ENCODE measurements at regions not wholly inside any gene's neighbourhood (a gene's known extent, or its start where the extent isn't known, plus 50 kb on each side); places are given as distances from the start of the nearest gene placed in this dataset.
A peak's percentile ranks its signal among the peaks of the same experiment; 100 is the strongest.

DNA sequence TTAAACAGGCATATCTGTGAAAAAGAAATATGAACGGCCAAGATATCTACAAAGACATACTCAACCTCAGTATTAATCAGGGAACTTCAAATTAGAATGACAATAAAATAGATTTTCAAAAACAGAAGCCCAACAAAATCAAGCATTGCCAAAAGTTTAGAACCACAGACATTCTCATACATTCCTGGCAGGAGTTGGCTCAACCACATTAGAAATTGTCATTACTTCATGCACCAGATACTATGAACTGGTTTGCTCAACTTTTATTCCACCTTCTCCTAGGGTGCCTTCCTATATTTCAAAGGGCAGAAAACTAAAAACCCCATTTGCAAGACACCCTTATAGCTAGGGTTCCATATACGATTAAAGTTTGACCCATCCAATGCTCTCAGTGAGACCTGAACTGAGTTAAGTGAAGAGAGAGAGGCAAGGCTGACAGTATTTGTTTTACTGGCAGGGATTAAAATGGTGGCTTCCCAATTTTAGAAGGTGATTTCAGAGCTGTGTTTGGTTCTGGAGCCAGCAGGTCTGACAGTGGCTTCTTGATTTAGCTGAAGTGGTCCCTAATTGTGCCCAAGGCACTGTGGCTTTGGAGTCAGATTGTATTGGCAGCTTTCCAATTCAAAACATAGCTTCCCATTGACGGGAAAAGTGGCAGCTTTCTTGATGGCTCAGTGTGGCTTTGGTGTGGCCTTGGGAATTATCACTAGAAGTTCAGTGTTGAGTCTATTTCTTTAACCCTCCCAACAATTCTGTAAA lies 77.1 kb upstream of the CDYL start:
- intact Hi-C loops (cut with DNase I), result no loop called here
- no peak overlapping the region for H3K27ac ChIP-seq
- no peaks in the 10 kb centered on the region for H3K9me3 ChIP-seq
- no peaks in the 10 kb centered on the region for H3K36me3 ChIP-seq
- no peak overlapping the region for H3K4me3 ChIP-seq
- TF ChIP-seq, protein P1, sequence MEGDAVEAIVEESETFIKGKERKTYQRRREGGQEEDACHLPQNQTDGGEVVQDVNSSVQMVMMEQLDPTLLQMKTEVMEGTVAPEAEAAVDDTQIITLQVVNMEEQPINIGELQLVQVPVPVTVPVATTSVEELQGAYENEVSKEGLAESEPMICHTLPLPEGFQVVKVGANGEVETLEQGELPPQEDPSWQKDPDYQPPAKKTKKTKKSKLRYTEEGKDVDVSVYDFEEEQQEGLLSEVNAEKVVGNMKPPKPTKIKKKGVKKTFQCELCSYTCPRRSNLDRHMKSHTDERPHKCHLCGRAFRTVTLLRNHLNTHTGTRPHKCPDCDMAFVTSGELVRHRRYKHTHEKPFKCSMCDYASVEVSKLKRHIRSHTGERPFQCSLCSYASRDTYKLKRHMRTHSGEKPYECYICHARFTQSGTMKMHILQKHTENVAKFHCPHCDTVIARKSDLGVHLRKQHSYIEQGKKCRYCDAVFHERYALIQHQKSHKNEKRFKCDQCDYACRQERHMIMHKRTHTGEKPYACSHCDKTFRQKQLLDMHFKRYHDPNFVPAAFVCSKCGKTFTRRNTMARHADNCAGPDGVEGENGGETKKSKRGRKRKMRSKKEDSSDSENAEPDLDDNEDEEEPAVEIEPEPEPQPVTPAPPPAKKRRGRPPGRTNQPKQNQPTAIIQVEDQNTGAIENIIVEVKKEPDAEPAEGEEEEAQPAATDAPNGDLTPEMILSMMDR (IDR thresholded peaks at IDR 0.05), result no peak
- no peaks in the 10 kb centered on the region for H3K4me1 ChIP-seq
- DNase-seq (no peak), ATAC-seq (no peak)
- no peaks in the 10 kb centered on the region for H3K27me3 ChIP-seq (ENCODE audit: low read depth)

DNA sequence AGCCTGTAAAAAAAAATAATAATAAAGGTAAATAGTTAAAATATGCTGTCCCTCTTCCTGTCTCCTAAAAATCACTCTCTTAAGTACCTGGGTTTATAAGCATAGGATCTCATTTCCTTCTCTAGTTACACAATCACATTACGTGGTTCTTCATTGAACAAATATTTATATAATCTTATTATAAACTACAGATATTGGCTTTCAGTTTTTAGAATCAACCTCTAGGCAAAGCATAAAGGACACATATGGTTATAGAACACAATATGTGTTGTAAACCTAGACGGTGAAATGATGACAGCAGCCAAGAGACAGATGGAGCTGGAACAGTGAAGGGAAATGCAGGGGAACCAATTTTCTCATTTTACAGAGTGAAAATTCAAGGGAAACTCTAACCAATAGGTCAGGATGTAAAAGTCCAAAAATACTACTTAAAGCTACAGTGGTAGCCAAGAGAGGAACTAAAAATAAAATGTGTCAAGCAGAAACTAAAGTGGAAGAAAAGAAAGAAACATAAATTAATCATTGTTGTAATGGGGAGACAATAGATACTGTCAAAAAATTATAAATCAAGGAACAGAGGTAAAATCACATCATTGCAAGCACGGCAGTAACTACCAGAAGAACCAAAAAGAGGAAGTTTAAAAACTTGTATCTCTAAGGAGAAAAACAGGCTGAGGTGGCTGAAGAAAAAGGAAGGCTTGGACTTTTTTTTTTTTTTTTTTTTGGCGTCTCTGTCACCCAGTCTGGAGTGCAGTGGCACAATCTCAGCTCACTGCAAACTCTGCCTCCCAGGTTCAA lies 82.8 kb upstream of the CDYL start:
- ATAC-seq, result no peak
- TF ChIP-seq, protein P1 (IDR thresholded peaks at IDR 0.05), result no peak
- intact Hi-C loops (cut with DNase I), result no loop called here

DNA sequence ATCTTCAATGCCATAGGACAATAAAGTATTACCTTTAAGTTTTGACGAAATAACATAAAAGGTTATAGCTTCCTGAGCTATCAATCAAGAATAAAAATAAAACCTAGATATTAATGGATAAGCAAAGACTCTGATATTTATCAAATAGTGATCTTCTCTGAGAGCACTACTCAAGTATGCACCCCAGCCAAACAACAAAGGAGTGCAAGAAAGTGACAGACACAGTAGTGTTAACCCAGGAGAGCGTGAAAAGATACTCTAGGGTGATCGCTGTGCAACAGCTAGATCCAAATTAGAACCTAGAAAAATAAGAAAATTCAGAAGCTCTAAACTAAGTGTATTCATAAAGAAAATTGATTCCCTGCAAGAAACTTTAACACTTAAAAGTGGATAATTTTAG lies 83.5 kb upstream of the CDYL start:
- Histone ChIP-seq H3K27ac (no peak overlapping the region), H3K4me3 (no peak overlapping the region), H3K36me3 (no peaks in the 10 kb centered on the region), H3K9me3 (no peaks in the 10 kb centered on the region), H3K4me1 (no peaks in the 10 kb centered on the region), H3K27me3 (ENCODE audit: low read depth) (no peaks in the 10 kb centered on the region)
- ATAC-seq (no peak), DNase-seq (no peak)
- TF ChIP-seq, protein P1 (IDR thresholded peaks at IDR 0.05), result no peak
- intact Hi-C loops (cut with DNase I), result no loop called here

More for the DNA sequence above, 82.8 kb upstream of the CDYL start:
- DNase-seq, result no peak
- no peaks in the 10 kb centered on the region for H3K9me3 ChIP-seq
- H3K4me1 ChIP-seq, result no peaks in the 10 kb centered on the region
- no peaks in the 10 kb centered on the region for H3K36me3 ChIP-seq
- H3K27me3 ChIP-seq (ENCODE audit: low read depth), result no peaks in the 10 kb centered on the region
- H3K27ac ChIP-seq, result no peak overlapping the region
- H3K4me3 ChIP-seq, result no peak overlapping the region

DNA sequence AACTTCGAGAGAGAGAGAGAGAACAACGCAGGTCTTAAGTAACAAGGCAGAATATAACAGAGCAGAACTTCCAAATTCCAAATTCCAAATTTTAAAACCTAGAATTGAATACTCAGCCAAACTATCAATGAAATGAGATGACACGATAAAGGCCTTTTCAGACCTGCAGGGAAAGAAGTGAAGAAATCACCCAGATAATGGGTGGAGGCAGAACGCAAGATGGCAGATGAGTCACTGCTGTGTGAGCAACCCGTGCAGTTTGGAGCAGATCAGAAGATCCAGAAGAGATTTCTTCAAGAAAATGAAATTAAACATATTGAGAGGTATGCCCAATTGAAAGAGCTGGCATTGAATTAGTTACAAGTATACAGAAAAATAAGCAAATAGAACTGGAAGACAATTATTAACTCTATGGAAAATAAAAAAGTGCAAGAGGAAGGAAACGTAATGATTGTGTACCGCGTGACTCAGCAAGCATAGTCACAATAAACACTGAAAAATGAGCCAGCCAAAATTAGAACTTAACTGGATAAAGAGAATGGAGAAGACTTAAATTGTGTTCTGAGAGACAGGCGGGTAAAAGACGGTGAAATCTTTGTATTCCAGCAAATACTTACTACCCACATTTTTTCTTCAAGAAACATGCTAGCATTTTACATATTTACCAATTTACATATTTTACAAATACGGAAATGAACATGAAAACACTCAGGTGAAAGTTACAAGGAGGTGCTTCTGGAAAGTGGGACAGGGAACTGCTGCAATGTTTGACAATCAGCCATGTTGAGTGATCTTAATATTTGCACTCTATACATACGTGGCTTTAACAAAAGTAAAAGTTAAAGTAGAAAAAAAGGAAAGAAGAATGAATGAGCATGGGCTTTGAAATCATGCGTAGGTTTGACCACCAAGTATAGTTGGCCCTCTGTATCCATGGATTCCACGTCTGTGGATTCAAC lies 87.9 kb upstream of the CDYL start:
- Histone ChIP-seq H3K36me3 (no peaks in the 10 kb centered on the region), H3K4me1 (no peaks in the 10 kb centered on the region), H3K4me3 (peak overlapping the region; percentile 14), H3K9me3 (no peaks in the 10 kb centered on the region), H3K27ac (peak overlapping the region; percentile 39), H3K27me3 (ENCODE audit: low read depth) (no peaks in the 10 kb centered on the region)
- intact Hi-C loops (cut with DNase I), result no loop called here
- no peak for DNase-seq
- peak in 1 of 2 donors; percentile 65 for ATAC-seq
- TF ChIP-seq, protein P1 (IDR thresholded peaks at IDR 0.05), result no peak

DNA sequence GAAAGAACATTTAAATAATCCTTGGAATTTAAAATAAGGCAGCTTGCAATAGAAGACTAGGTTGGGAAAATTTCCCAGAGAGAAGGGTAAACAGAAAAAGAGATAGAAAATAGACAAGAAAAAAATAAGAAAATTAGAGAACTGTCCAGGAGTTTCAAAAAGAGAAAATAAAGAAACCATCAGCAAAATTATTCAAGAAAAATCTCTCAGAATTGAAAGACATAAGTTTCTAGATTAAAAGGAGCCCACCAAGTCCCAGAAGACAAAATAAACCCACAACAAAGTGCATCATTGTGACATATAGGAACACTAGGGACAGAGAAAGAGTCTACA lies 88.6 kb upstream of the CDYL start:
- no peak for DNase-seq
- no peak for ATAC-seq
- peak overlapping the region; percentile 39 for H3K27ac ChIP-seq
- no peaks in the 10 kb centered on the region for H3K36me3 ChIP-seq
- H3K4me1 ChIP-seq, result no peaks in the 10 kb centered on the region
- no peaks in the 10 kb centered on the region for H3K9me3 ChIP-seq
- intact Hi-C loops (cut with DNase I), result no loop called here
- H3K4me3 ChIP-seq, result no peak overlapping the region
- TF ChIP-seq, protein P1 (IDR thresholded peaks at IDR 0.05), result no peak
- H3K27me3 ChIP-seq (ENCODE audit: low read depth), result no peaks in the 10 kb centered on the region
